Hematopoietic multipotent progenitor cell (in vitro differentiated cells): ENCODE measurements at regions not wholly inside any gene's neighbourhood (a gene's known extent, or its start where the extent isn't known, plus 50 kb on each side); places are given as distances from the start of the nearest gene placed in this dataset.

Source experiments
- DNase-seq, 3 donors: peaks; one replicate each; pipeline ENCODE4 v3.0.0-alpha.2; 2011 to 2015; ENCODE audit warnings: low read depth in 2 of 3, low spot score in 2 of 3

DNA sequence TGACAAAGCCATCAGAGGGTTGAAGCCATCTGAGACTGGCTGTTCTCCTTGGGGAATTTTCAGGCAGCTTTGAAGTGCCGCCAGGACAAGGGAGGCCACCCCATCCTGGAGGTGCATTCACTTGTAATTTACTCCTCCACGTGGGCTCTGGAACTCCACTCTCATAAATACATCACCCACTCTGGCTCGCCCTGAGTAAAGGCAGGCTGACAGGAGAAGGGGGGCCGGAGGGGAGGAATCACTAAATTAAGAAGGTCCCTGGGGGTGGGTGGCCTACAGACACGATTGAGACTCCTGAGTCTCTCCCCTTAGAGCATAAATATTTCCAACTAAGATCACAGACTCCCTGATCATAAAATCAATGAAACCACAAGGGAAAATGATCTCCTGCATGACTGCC lies 56.3 kb upstream of the HNF1B start:
- no peak for DNase-seq

DNA sequence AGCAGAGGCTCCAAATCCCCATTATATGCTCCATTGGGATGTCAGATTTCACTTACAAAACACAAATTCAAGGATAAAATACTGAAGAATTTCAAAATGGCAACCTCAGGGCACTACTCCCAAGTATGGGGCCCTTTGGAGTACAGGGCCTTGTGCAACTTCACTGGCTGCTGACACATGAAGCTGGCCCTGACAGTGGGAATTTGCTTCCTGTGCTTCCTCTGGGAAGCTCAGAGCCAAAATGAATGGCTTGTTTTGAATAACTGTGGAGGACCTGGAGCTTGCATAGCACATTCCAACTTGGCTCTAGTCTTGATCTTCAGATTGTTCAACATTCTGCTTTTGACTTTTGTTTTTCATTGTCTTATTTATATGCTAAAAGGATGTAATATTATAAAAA lies 52.3 kb upstream of the HNF1B start:
- no peak for DNase-seq

DNA sequence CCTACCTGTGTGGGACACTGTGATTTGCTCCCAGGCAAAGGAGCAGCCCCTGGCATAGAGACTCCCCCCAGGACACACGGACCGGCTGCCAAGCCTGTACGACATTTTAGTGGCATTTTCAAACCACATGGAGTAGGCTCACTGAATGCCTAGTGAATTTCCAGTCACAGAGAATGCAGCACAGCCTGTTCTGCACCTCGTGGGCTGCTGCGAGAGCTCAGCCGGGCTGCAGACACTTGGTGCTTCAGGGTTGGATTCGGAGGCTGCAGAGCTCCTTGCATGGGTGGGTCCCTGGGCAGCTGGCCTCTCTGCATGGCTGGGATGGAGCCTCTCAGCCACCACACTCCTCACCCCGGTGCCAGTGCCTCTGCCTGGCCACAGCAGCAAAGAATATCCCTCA lies 51.2 kb upstream of the HNF1B start:
- DNase-seq = no peak
